ENCODE measurements at regions not wholly inside any gene's neighbourhood (a gene's known extent, or its start where the extent isn't known, plus 50 kb on each side); places are given as distances from the start of the nearest gene placed in this dataset.
A peak's percentile ranks its signal among the peaks of the same experiment; 100 is the strongest.

GRCh38 chr7:131109759-131110296, 217.8 kb upstream of the MKLN1 start:
- TF ChIP-seq, protein P1, sequence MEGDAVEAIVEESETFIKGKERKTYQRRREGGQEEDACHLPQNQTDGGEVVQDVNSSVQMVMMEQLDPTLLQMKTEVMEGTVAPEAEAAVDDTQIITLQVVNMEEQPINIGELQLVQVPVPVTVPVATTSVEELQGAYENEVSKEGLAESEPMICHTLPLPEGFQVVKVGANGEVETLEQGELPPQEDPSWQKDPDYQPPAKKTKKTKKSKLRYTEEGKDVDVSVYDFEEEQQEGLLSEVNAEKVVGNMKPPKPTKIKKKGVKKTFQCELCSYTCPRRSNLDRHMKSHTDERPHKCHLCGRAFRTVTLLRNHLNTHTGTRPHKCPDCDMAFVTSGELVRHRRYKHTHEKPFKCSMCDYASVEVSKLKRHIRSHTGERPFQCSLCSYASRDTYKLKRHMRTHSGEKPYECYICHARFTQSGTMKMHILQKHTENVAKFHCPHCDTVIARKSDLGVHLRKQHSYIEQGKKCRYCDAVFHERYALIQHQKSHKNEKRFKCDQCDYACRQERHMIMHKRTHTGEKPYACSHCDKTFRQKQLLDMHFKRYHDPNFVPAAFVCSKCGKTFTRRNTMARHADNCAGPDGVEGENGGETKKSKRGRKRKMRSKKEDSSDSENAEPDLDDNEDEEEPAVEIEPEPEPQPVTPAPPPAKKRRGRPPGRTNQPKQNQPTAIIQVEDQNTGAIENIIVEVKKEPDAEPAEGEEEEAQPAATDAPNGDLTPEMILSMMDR (IDR thresholded peaks at IDR 0.05; ENCODE audit: borderline replicate concordance, insufficient read depth, low read depth, low read length), result no peak
- H3K4me3 ChIP-seq (ENCODE audit: low read depth, low read length), result peak overlapping the region; percentile 83

GRCh38 chr7:131110297-131111080, 217.2 kb upstream of the MKLN1 start:
- H3K4me3 ChIP-seq (ENCODE audit: low read depth, low read length), result peak overlapping the region; percentile 83
- TF ChIP-seq, protein P1 (IDR thresholded peaks at IDR 0.05; ENCODE audit: borderline replicate concordance, insufficient read depth, low read depth, low read length), result no peak

DNA sequence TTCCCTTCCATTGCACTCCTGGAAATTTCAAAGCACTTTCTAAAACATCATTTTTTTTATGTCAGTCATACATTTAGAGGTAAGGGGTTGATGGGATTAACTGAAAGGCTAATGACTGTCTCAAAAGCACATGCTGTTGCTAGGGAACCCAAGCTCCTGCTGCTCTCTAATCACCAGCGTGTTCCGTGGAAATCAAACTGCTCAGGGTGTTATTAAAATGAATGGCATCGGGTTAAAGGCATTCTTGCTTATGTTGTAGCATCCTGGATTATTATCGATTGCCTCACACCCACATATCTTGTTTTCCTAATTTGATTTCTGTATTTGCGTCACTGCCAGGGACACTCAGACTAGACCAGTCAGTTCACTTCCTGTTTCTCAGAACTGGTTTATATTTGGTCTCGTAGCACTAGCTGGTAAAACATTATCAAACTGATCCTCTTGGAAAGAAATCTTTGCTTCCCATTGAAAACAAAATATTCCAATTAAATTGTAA, 216.5 kb upstream of the MKLN1 start:
- peak overlapping the region; percentile 83 for H3K4me3 ChIP-seq (ENCODE audit: low read depth, low read length)
- TF ChIP-seq, protein P1 (IDR thresholded peaks at IDR 0.05; ENCODE audit: borderline replicate concordance, insufficient read depth, low read depth, low read length), result no peak

- H3K4me3 ChIP-seq (ENCODE audit: low read depth, low read length), result no peak overlapping the region
- TF ChIP-seq, protein P1 (IDR thresholded peaks at IDR 0.05; ENCODE audit: borderline replicate concordance, insufficient read depth, low read depth, low read length), result no peak
These were observed 215.9 kb upstream of the MKLN1 start for GRCh38 chr7:131111792-131112191.

DNA sequence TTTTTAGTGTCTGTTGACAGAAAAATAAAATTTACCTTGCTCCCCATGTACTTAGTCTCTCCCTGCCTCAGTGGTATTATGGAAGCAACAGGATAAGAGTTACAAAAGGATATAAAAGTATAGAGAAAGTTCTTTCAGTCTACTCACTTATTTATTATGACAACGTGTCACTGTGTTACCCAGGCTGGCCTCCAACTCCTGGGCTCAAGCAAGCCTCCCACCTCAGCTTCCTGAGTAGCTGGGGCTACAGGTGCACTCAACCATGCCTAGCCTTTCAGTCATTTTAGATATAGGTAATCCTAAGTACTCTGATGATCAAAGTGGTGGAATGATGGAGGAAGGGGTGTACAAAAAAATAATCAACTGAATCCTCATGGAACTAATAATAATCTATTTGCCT, 215.2 kb upstream of the MKLN1 start:
- H3K4me3 ChIP-seq (ENCODE audit: low read depth, low read length), result no peak overlapping the region
- TF ChIP-seq, protein P1 (IDR thresholded peaks at IDR 0.05; ENCODE audit: borderline replicate concordance, insufficient read depth, low read depth, low read length), result no peak

DNA sequence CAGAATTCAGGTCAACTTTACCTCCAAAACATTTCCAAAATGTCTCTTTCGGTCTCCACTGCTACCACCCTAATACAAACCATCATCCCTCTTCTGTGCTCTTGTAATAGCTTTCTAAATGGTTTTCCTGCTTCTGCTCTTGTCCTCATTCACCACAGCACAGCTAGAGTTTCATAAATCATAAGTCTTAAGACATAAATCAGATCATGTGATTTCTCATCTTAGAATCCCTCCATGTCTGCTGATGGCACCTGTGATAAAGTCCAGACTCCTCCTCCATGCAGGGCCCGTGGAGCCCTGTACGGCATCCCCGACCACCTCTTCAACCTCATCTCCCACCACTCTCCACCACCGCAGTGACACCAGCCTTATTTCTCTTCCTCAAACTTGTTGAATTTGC, 212.3 kb upstream of the MKLN1 start:
- TF ChIP-seq, protein P1 (IDR thresholded peaks at IDR 0.05; ENCODE audit: borderline replicate concordance, insufficient read depth, low read depth, low read length), result no peak

DNA sequence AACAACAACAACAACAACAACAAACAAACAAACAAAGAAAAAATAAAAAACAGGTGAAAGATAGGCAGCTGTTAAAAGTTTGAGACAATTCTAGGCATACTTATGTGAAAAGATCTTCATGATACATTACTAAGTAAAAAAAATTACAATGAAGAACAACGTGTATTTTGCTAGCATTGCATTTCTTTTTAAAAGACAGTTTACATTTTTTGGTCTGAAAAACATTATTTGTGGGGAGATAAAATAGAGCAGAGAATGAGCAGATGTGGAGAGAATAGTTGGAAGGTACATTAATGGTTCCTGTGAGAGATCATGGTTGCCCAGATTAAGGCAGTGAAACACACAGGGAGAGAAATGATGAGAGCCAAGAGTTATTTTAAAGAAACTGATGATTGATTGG, 210.2 kb upstream of the MKLN1 start:
- no peak overlapping the region for H3K4me3 ChIP-seq (ENCODE audit: low read depth, low read length)
- TF ChIP-seq, protein P1 (IDR thresholded peaks at IDR 0.05; ENCODE audit: borderline replicate concordance, insufficient read depth, low read depth, low read length), result no peak

More for the DNA sequence above, 212.3 kb upstream of the MKLN1 start:
- H3K4me3 ChIP-seq (ENCODE audit: low read depth, low read length), result no peak overlapping the region
